Mesothelial cell of epicardium (in vitro differentiated cells): ENCODE measurements at regions not wholly inside any gene's neighbourhood (a gene's known extent, or its start where the extent isn't known, plus 50 kb on each side); places are given as distances from the start of the nearest gene placed in this dataset.

Experiments used
- DNase-seq, 2 experiments: peaks; one replicate each; pipeline ENCODE4 v3.0.0; 2021; ENCODE audit warnings: low spot score in 2 of 2; ENCODE audit not compliant: unreplicated experiment in 2 of 2
- H3K27ac Mint-ChIP-seq: 2 replicates; pipeline ENCODE4 v1.8.0; 2021; ENCODE audit warnings: mixed read lengths
- H3K27me3 Mint-ChIP-seq: 2 replicates; pipeline ENCODE4 v1.8.0; 2021; ENCODE audit warnings: low read depth, mixed read lengths
- H3K36me3 Mint-ChIP-seq: 2 replicates; pipeline ENCODE4 v1.8.0; 2021; ENCODE audit warnings: mixed read lengths
- H3K4me1 Mint-ChIP-seq: 2 replicates; pipeline ENCODE4 v1.8.0; 2021; ENCODE audit warnings: mixed read lengths
- H3K4me3 Mint-ChIP-seq: 2 replicates; pipeline ENCODE4 v1.8.0; 2021; ENCODE audit warnings: mild to moderate bottlenecking, moderate library complexity, mixed read lengths
- H3K9me3 Mint-ChIP-seq: 2 replicates; pipeline ENCODE4 v1.8.0; 2021; ENCODE audit warnings: mixed read lengths
- CTCF ChIP-seq: fragments of 200-600 bp; sonication (generic); IDR thresholded peaks from one replicate; pipeline ENCODE4 v1.5.0; 2021; ENCODE audit warnings: antibody characterized with exemption; ENCODE audit not compliant: unreplicated experiment

GRCh38 chr4:152074573-152074972 is 313.8 kb upstream of the GATB start:
- Mint-ChIP-seq H3K4me3 (no peak overlapping the region), H3K36me3 (no peaks in the 10 kb centered on the region), H3K9me3 (no peaks in the 10 kb centered on the region), H3K27me3 (no peaks in the 10 kb centered on the region), H3K4me1 (peaks cover 34% of the 10 kb centered on the region), H3K27ac (no peak overlapping the region)
- TF ChIP-seq CTCF, result no peak
- no peak for DNase-seq

GRCh38 chr4:152074088-152074437 is 313.3 kb upstream of the GATB start:
- Mint-ChIP-seq H3K4me3 (no peak overlapping the region), H3K27me3 (no peaks in the 10 kb centered on the region), H3K27ac (no peak overlapping the region), H3K9me3 (no peaks in the 10 kb centered on the region), H3K36me3 (no peaks in the 10 kb centered on the region), H3K4me1 (peaks cover 35% of the 10 kb centered on the region)
- no peak for TF ChIP-seq CTCF
- DNase-seq, result no peak

GRCh38 chr4:152073351-152074087 is 312.7 kb upstream of the GATB start:
- H3K4me1 Mint-ChIP-seq, result peaks cover 41% of the 10 kb centered on the region
- no peaks in the 10 kb centered on the region for H3K27me3 Mint-ChIP-seq
- no peaks in the 10 kb centered on the region for H3K9me3 Mint-ChIP-seq
- peak overlapping the region; percentile 61 for H3K27ac Mint-ChIP-seq
- H3K4me3 Mint-ChIP-seq, result no peak overlapping the region
- no peak for TF ChIP-seq CTCF
- DNase-seq, result no peak
- no peaks in the 10 kb centered on the region for H3K36me3 Mint-ChIP-seq

- Mint-ChIP-seq H3K27ac (peak overlapping the region; percentile 72), H3K4me3 (no peak overlapping the region), H3K27me3 (no peaks in the 10 kb centered on the region), H3K9me3 (no peaks in the 10 kb centered on the region), H3K4me1 (peaks cover 44% of the 10 kb centered on the region), H3K36me3 (no peaks in the 10 kb centered on the region)
- TF ChIP-seq CTCF, result no peak
- DNase-seq, result no peak
Measured at GRCh38 chr4:152072906-152073305, 312.1 kb upstream of the GATB start.

- no peaks in the 10 kb centered on the region for H3K9me3 Mint-ChIP-seq
- DNase-seq, result no peak
- no peaks in the 10 kb centered on the region for H3K36me3 Mint-ChIP-seq
- H3K27me3 Mint-ChIP-seq, result no peaks in the 10 kb centered on the region
- TF ChIP-seq CTCF, result no peak
- H3K4me3 Mint-ChIP-seq, result no peak overlapping the region
- H3K4me1 Mint-ChIP-seq, result peaks cover 44% of the 10 kb centered on the region
- H3K27ac Mint-ChIP-seq, result peak overlapping the region; percentile 72
Measured at GRCh38 chr4:152072001-152072485, 311.2 kb upstream of the GATB start.

GRCh38 chr4:152070854-152071253 is 310.0 kb upstream of the GATB start:
- Mint-ChIP-seq H3K4me1 (peaks cover 47% of the 10 kb centered on the region), H3K36me3 (no peaks in the 10 kb centered on the region), H3K27me3 (no peaks in the 10 kb centered on the region), H3K4me3 (no peak overlapping the region), H3K27ac (no peak overlapping the region), H3K9me3 (no peaks in the 10 kb centered on the region)
- DNase-seq, result no peak
- TF ChIP-seq CTCF, result no peak
